ENCODE measurements at regions not wholly inside any gene's neighbourhood (a gene's known extent, or its start where the extent isn't known, plus 50 kb on each side); places are given as distances from the start of the nearest gene placed in this dataset.
A peak's percentile ranks its signal among the peaks of the same experiment; 100 is the strongest.

DNA sequence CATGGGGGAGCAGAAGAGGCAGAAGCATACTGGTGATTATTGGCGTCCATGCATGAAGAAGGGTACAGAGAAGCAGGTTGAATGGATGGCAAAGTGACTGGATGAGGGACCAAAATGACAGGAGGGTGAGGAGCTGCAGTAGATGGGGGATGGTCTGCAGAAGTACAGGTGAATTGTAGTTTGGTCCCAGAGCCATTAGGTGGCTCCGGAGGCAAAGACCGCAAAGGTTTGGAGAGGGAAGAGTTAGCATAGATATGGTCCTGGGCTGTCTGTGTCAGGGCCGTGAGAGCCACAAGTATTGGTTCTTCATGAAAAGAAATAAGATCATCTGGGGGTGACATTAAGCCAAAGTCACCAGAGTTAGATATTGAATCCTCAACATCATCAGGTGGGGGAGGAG, 59.0 kb upstream of the ZNF726 start:
- DNase-seq (ENCODE audit: low read depth in 2 of 2), result no peak

DNA sequence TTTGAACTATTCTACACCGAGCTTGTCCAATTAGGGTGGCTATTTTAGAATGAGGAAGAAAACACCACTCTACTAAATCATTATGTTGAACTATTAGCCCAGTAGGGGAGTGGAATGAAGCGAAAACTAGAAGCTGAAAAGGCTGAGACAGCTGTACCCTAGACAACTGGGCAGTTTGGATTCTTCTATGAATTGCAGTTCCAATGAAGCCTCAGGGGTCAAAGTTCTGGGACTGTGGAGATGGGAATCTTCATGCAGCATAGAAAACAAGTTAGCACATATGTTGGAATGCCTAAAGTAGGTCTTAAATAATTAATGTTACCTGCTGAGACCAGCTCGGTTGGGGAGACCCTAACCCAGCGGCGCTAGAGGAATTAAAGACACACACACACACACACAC, 62.7 kb upstream of the ZNF726 start:
- DNase-seq (ENCODE audit: low read depth in 2 of 2), result no peak

DNA sequence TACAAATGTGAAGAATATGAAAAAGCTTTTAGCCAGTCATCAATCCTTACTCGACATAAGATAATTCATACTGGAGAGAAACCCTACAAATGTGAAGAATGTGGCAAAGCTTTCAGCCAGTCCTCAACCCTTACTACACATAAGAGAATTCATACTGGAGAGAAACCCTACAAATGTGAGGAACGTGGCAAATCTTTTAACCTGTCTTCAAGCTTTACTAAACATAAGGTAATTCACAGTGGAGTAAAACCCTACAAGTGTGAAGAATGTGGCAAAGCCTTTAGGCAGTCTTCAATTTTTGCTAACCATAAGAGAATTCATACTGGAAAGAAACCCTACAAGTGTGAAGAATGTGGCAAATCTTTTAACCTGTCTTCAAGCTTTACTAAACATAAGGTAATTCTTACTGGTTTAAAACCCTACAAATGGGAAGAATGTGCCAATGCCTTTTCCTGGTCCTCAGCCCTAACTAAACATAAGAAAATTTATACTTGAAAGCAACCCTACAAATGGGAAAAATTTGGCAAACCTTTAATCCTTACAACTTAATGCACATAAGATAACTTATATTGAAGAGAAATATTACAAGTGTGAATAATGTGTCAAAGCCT, 74.1 kb upstream of the ZNF681 start:
- DNase-seq (ENCODE audit: low read depth in 2 of 2), result no peak

- DNase-seq (ENCODE audit: low read depth in 2 of 2), result no peak
Observed at GRCh38 chr19:23823952-23824389, 65.3 kb upstream of the ZNF681 start.

DNA sequence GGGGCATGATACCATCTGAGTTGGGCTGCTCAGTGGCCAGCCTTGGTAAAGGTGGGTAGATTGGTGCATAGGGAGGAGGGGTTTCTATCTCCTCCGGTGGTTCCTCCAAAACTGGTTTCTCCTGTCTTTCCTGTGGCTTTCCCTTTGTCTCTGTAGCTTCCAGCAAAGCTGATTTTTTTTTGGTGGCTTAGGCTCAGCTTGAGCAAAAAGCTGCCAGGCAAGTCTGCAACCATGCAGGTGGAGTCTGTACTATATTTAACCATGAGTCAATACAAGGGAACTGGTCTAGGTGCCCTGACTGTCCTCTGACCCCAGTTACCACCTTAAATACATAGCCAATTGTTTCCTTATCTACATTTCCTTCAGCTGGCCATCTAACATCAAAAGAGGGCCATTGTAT, 64.0 kb upstream of the ZNF681 start:
- no peak for DNase-seq (ENCODE audit: low read depth in 2 of 2)

- DNase-seq (ENCODE audit: low read depth in 2 of 2), result peak in 1 of 2 donors; percentile 18
Observed at GRCh38 chr19:23817519-23817918, 58.8 kb upstream of the ZNF681 start.

- no peak for DNase-seq (ENCODE audit: low read depth in 2 of 2)
Observed at GRCh38 chr19:23810496-23810895, 51.8 kb upstream of the ZNF681 start.
